Endothelial cell of umbilical vein (primary cell): ENCODE measurements at regions not wholly inside any gene's neighbourhood (a gene's known extent, or its start where the extent isn't known, plus 50 kb on each side); places are given as distances from the start of the nearest gene placed in this dataset.

Experiments
- BruUV-seq: library from RNA; stranded (reverse); fragments of 400-500 nt; replicated peaks from 2 replicates; lab custom pipeline; 2021; lab: Mats Ljungman, UMichigan
- CTCF ChIA-PET: fragments of 300-600, 350-600 bp; sonication (Branson Sonifier 250); formaldehyde crosslinking; loops from one replicate; lab custom pipeline; 2021; ENCODE audit warnings: antibody characterized with exemption, inconsistent platforms; lab: Charles Lee
- POLR2A ChIA-PET: fragments of 300-600, 350-600 bp; sonication (Branson Sonifier 250); formaldehyde crosslinking; loops from one replicate; lab custom pipeline; 2021; ENCODE audit warnings: antibody characterized with exemption, inconsistent platforms; lab: Charles Lee
- DNase-seq: peaks from one replicate; pipeline ENCODE4 v3.0.0-alpha.2; 2011; ENCODE audit warnings: low read depth, low spot score
- FAIRE-seq: peaks from 2 replicates; lab custom pipeline; 2011; peaks lifted over from hg19 to GRCh38; lab: Jason Lieb, UNC
- H2AFZ ChIP-seq: 2 replicates; pipeline ENCODE4 v1.6.0; 2012; ENCODE audit warnings: low read depth, low read length, control low read depth, inconsistent platforms
- H3K27ac ChIP-seq: 2 replicates; pipeline ENCODE4 v1.5.1; 2011; ENCODE audit warnings: low read depth, mild to moderate bottlenecking, control low read depth, low read length, moderate library complexity; ENCODE audit not compliant: insufficient read depth
- H3K27me3 ChIP-seq, 2 experiments: 2 replicates each; pipeline versions ENCODE4 v1.6.0 to v1.6.1; 2011; ENCODE audit warnings: low read length in 2 of 2, mixed read lengths in 1 of 2; ENCODE audit not compliant: control insufficient read depth in 2 of 2, insufficient read depth in 2 of 2
- H3K36me3 ChIP-seq, 2 experiments: 2 replicates in 1 of 2; 3 replicates in 1 of 2; pipeline ENCODE4 v1.5.1; 2011; ENCODE audit warnings: low read length in 2 of 2, mild to moderate bottlenecking in 1 of 2, moderate library complexity in 1 of 2; ENCODE audit not compliant: control insufficient read depth in 2 of 2, insufficient read depth in 2 of 2; ENCODE audit errors: extremely low read depth in 1 of 2
- H3K4me1 ChIP-seq: 3 replicates; pipeline ENCODE4 v1.5.1; 2011; ENCODE audit warnings: mild to moderate bottlenecking, low read length; ENCODE audit not compliant: control insufficient read depth, insufficient read depth; ENCODE audit errors: extremely low read depth
- H3K4me2 ChIP-seq: 2 replicates; pipeline ENCODE4 v1.6.1; 2011; ENCODE audit warnings: low read length, control low read depth, mixed read lengths; ENCODE audit not compliant: insufficient read depth
- H3K4me3 ChIP-seq, 3 experiments: fragments of 200-600 bp in 1 of 3; sonication (generic), shearing (Covaris generic) in 1 of 3; replicated peaks in 1 of 3; 2 replicates each; pipeline ENCODE4 v1.5.1; 2011 to 2016; ENCODE audit warnings: control low read depth in 3 of 3, low read length in 3 of 3, mild to moderate bottlenecking in 2 of 3, inconsistent platforms in 1 of 3, low read depth in 1 of 3, moderate library complexity in 1 of 3; ENCODE audit not compliant: insufficient read depth in 1 of 3
- H3K79me2 ChIP-seq: 2 replicates; pipeline ENCODE4 v1.6.0; 2012; ENCODE audit warnings: low read length, inconsistent platforms; ENCODE audit not compliant: control insufficient read depth, insufficient read depth
- H3K9ac ChIP-seq: replicated peaks from 2 replicates; pipeline ENCODE3; 2011; ENCODE audit warnings: low read length, control low read depth; ENCODE audit not compliant: insufficient read depth; ENCODE audit errors: extremely low read depth
- H3K9me1 ChIP-seq: replicated peaks from 3 replicates; pipeline ENCODE4 v1.6.0; 2011; ENCODE audit warnings: mild to moderate bottlenecking, low read length; ENCODE audit not compliant: control insufficient read depth, insufficient read depth; ENCODE audit errors: extremely low read depth
- H3K9me3 ChIP-seq: replicated peaks from 2 replicates; pipeline ENCODE4 v1.5.1; 2012; ENCODE audit warnings: low read length, inconsistent platforms; ENCODE audit not compliant: control insufficient read depth, insufficient read depth
- H4K20me1 ChIP-seq: replicated peaks from 2 replicates; pipeline ENCODE3; 2011; ENCODE audit warnings: mild to moderate bottlenecking, low read length; ENCODE audit not compliant: control insufficient read depth, insufficient read depth; ENCODE audit errors: extremely low read depth
- EZH2 ChIP-seq: IDR thresholded peaks from 2 replicates; pipeline ENCODE4 v1.6.1; 2012; ENCODE audit warnings: borderline replicate concordance, low read depth, mild to moderate bottlenecking, moderate library complexity, low read length, inconsistent platforms; ENCODE audit not compliant: severe bottlenecking
- GATA2 ChIP-seq: IDR thresholded peaks from 2 replicates; pipeline ENCODE4 v1.7.0; 2011; ENCODE audit warnings: low read depth, mild to moderate bottlenecking, moderate library complexity, mixed read lengths, low read length; ENCODE audit not compliant: insufficient read length, insufficient read depth
- MYC ChIP-seq: IDR thresholded peaks from one replicate; pipeline ENCODE4 v1.6.1; 2011; ENCODE audit warnings: mild to moderate bottlenecking, low read depth, low read length
- POLR2A ChIP-seq: IDR thresholded peaks from 2 replicates; pipeline ENCODE4 v1.6.1; 2012; ENCODE audit warnings: low read depth, mild to moderate bottlenecking, control low read depth, low read length
- POLR2AphosphoS5 ChIP-seq: IDR thresholded peaks from 2 replicates; pipeline ENCODE4 v1.6.1; 2012; ENCODE audit warnings: low read depth, mild to moderate bottlenecking, control low read depth, low read length, moderate library complexity; ENCODE audit not compliant: insufficient read depth
- dilution Hi-C: fragments of 300-500 bp; cut with MboI; formaldehyde crosslinking; loops from one replicate; pipeline ENCODE4 v1.15.0; 2019; ENCODE audit warnings: low sequenced_read_pairs; ENCODE audit not compliant: extremely low pct_ligation_motif_present
- intact Hi-C: fragments of 100-400 bp; cut with micrococcal nuclease; formaldehyde crosslinking; loops from one replicate; pipeline ENCODE4 v1.10.0; 2022
- TF ChIP-seq, protein P1 (sequence below): IDR thresholded peaks from 2 replicates; pipeline ENCODE4 v1.6.1; 2011; ENCODE audit not compliant: insufficient read depth, insufficient read length
- TF ChIP-seq, protein P2 (sequence below), 2 donors: IDR thresholded peaks; 1 replicate in 1 of 2; 2 replicates in 1 of 2; pipeline ENCODE4 v1.5.1; 2011; ENCODE audit warnings: low read length in 2 of 2, mild to moderate bottlenecking in 2 of 2, moderate library complexity in 2 of 2, control low read depth in 1 of 2, inconsistent platforms in 1 of 2, low read depth in 1 of 2; ENCODE audit not compliant: insufficient read depth in 1 of 2; ENCODE audit errors: extremely low read depth in 1 of 2

DNA sequence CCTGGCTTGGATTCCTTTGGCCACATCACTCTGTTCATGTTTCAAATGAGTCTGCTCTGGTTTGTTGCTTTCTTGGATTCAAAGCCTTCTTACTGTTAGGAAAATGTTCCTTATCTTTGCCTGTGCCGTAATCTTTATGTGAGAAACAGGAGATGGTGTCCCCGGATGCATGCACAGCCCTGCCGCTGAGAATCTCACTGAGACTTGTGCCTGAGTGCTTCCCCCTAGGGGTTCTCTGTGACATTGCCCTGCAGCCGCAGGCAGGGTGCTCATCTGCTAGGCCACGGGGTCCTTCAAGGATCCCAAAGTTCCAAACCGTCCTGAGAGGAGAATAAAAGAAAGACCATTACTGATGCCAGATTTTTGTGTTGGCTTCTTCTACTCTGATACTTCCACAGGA lies 81.4 kb upstream of the ANKRD55 start:
- Histone ChIP-seq H3K79me2 (no peaks in the 10 kb centered on the region), H2AFZ (no peak overlapping the region), H3K27ac (no peak overlapping the region), H3K4me2 (no peak overlapping the region), H3K9ac (no peak overlapping the region), H3K9me1 (no peaks in the 10 kb centered on the region), H3K9me3 (no peaks in the 10 kb centered on the region), H3K36me3 (no peaks in the 10 kb centered on the region), H3K27me3 (no peaks in the 10 kb centered on the region), H3K4me3 (no peak overlapping the region), H3K4me1 (peaks cover 4% of the 10 kb centered on the region), H4K20me1 (no peaks in the 10 kb centered on the region)
- TF ChIP-seq EZH2 (no peak), MYC (no peak), POLR2A (no peak), POLR2AphosphoS5 (no peak), GATA2 (no peak)
- TF ChIP-seq, protein P1, sequence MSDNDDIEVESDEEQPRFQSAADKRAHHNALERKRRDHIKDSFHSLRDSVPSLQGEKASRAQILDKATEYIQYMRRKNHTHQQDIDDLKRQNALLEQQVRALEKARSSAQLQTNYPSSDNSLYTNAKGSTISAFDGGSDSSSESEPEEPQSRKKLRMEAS: no peak
- TF ChIP-seq, protein P2, sequence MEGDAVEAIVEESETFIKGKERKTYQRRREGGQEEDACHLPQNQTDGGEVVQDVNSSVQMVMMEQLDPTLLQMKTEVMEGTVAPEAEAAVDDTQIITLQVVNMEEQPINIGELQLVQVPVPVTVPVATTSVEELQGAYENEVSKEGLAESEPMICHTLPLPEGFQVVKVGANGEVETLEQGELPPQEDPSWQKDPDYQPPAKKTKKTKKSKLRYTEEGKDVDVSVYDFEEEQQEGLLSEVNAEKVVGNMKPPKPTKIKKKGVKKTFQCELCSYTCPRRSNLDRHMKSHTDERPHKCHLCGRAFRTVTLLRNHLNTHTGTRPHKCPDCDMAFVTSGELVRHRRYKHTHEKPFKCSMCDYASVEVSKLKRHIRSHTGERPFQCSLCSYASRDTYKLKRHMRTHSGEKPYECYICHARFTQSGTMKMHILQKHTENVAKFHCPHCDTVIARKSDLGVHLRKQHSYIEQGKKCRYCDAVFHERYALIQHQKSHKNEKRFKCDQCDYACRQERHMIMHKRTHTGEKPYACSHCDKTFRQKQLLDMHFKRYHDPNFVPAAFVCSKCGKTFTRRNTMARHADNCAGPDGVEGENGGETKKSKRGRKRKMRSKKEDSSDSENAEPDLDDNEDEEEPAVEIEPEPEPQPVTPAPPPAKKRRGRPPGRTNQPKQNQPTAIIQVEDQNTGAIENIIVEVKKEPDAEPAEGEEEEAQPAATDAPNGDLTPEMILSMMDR (IDR thresholded peaks at IDR 0.05; ENCODE audit: extremely low read depth in 1 of 2, insufficient read depth in 1 of 2, low read depth in 1 of 2, low read length in 2 of 2): peak in 1 of 2 donors; percentile 49
- no peak for DNase-seq
- dilution Hi-C loops: no loop called here
- peak; percentile 90 for FAIRE-seq
- intact Hi-C loops: no loop called here
- ChIA-PET POLR2A (no interaction called here), CTCF (interaction anchor here (2.3 kb wide), 1 partner anchor 15 kb away, joined by 10 read pairs; no protein-coding TSS in a partner anchor)
- BruUV-seq: no TSS peak
